H1 (cell line): ENCODE measurements at regions not wholly inside any gene's neighbourhood (a gene's known extent, or its start where the extent isn't known, plus 50 kb on each side); places are given as distances from the start of the nearest gene placed in this dataset.

ENCODE experiments used
- CTCF ChIA-PET: fragments of 300-600 bp; sonication (Branson Sonifier 250); formaldehyde crosslinking; loops from one replicate; lab custom pipeline; 2021; ENCODE audit not compliant: partially characterized antibody; lab: Charles Lee
- POLR2A ChIA-PET: fragments of 300-600 bp; sonication (Branson Sonifier 250); formaldehyde crosslinking; loops from one replicate; lab custom pipeline; 2021; ENCODE audit warnings: inconsistent platforms; ENCODE audit not compliant: partially characterized antibody; lab: Charles Lee
- DNase-seq, 2 experiments: peaks; one replicate each; pipeline versions ENCODE4 v3.0.0 to v3.0.0-alpha.2; 2010 to 2022; ENCODE audit warnings: low spot score in 2 of 2, low read depth in 1 of 2, mixed read lengths in 1 of 2
- FAIRE-seq: peaks from 2 replicates; lab custom pipeline; 2011; peaks lifted over from hg19 to GRCh38; lab: Jason Lieb, UNC
- H2AFZ ChIP-seq: 2 replicates; pipeline ENCODE4 v1.8.1; 2012; ENCODE audit warnings: low read length, inconsistent platforms
- H2AK5ac ChIP-seq: 2 replicates; pipeline ENCODE4 v1.6.1; 2013; ENCODE audit warnings: low read depth, low read length
- H2BK120ac ChIP-seq: replicated peaks from 2 replicates; pipeline ENCODE3; 2013; ENCODE audit warnings: low read depth, low read length, inconsistent platforms
- H2BK12ac ChIP-seq: 2 replicates; pipeline ENCODE4 v1.6.1; 2013; ENCODE audit warnings: low read depth, low read length
- H2BK15ac ChIP-seq: 2 replicates; pipeline ENCODE4 v1.6.1; 2013; ENCODE audit warnings: low read length
- H2BK20ac ChIP-seq: 2 replicates; pipeline ENCODE4 v1.6.1; 2013; ENCODE audit warnings: low read length
- H2BK5ac ChIP-seq: 2 replicates; pipeline ENCODE4 v1.6.1; 2013; ENCODE audit warnings: low read depth, low read length
- H3K14ac ChIP-seq: 2 replicates; pipeline ENCODE4 v1.6.1; 2013; ENCODE audit warnings: inconsistent platforms; ENCODE audit not compliant: insufficient read length
- H3K18ac ChIP-seq: 2 replicates; pipeline ENCODE4 v1.6.1; 2013; ENCODE audit warnings: low read length; ENCODE audit errors: extremely low read depth
- H3K23ac ChIP-seq: 2 replicates; pipeline ENCODE4 v1.6.1; 2013; ENCODE audit warnings: inconsistent platforms; ENCODE audit not compliant: insufficient read length
- H3K23me2 ChIP-seq: 2 replicates; pipeline ENCODE4 v1.6.1; 2013; ENCODE audit warnings: low read depth, low read length
- H3K27ac ChIP-seq: 2 replicates; pipeline ENCODE4 v1.6.1; 2011; ENCODE audit warnings: low read depth, low read length, inconsistent platforms
- H3K27me3 ChIP-seq, 4 experiments: replicated peaks in 1 of 4; 1 replicate in 1 of 4; 2 replicates in 3 of 4; pipeline versions ENCODE4 v1.6.1 to v1.8.1; 2011 to 2013; ENCODE audit warnings: low read length in 3 of 4, mild to moderate bottlenecking in 3 of 4, inconsistent platforms in 2 of 4, mixed read lengths in 2 of 4, moderate library complexity in 1 of 4; ENCODE audit not compliant: control insufficient read depth in 3 of 4, insufficient read depth in 3 of 4; ENCODE audit errors: extremely low read depth in 1 of 4
- H3K36me3 ChIP-seq, 4 experiments: 2 replicates each; pipeline versions ENCODE4 v1.6.1 to v1.8.1; 2011 to 2013; ENCODE audit warnings: mild to moderate bottlenecking in 4 of 4, low read length in 3 of 4, moderate library complexity in 2 of 4, control low read depth in 1 of 4, inconsistent platforms in 1 of 4; ENCODE audit not compliant: insufficient read depth in 4 of 4, control insufficient read depth in 2 of 4
- H3K4ac ChIP-seq: replicated peaks from 2 replicates; pipeline ENCODE3; 2013; ENCODE audit warnings: low read length, low read depth, mixed read lengths, inconsistent platforms; ENCODE audit not compliant: insufficient read length
- H3K4me1 ChIP-seq, 4 experiments: replicated peaks in 1 of 4; 1 replicate in 1 of 4; 2 replicates in 3 of 4; pipeline versions ENCODE4 v1.6.1 to v1.8.1; 2011 to 2013; ENCODE audit warnings: low read length in 3 of 4, inconsistent platforms in 2 of 4, mixed read lengths in 1 of 4; ENCODE audit not compliant: insufficient read depth in 4 of 4, control insufficient read depth in 3 of 4
- H3K4me2 ChIP-seq, 2 experiments: 2 replicates each; pipeline versions ENCODE4 v1.6.1 to v1.8.1; 2011 to 2013; ENCODE audit warnings: low read depth in 2 of 2, low read length in 2 of 2, control low read depth in 1 of 2, inconsistent platforms in 1 of 2, mild to moderate bottlenecking in 1 of 2; ENCODE audit not compliant: insufficient read depth in 1 of 2
- H3K4me3 ChIP-seq, 4 experiments: fragments of 200-600, 300-600 bp in 1 of 4; sonication (generic), shearing (Covaris generic), sonication (Bioruptor Twin) in 1 of 4; 2 replicates each; pipeline versions ENCODE4 v1.5.1 to v1.8.1; 2011 to 2016; ENCODE audit warnings: low read length in 4 of 4, low read depth in 3 of 4, control low read depth in 2 of 4, inconsistent platforms in 2 of 4, mild to moderate bottlenecking in 2 of 4, mixed read lengths in 1 of 4, moderate library complexity in 1 of 4; ENCODE audit not compliant: insufficient read depth in 2 of 4; ENCODE audit errors: extremely low read depth in 1 of 4
- H3K56ac ChIP-seq: replicated peaks from 2 replicates; pipeline ENCODE3; 2013; ENCODE audit warnings: low read depth, mild to moderate bottlenecking, mixed read lengths, low read length, inconsistent platforms; ENCODE audit not compliant: insufficient read length
- H3K79me1 ChIP-seq: 2 replicates; pipeline ENCODE4 v1.6.1; 2013; ENCODE audit warnings: low read depth, low read length, control low read depth
- H3K79me2 ChIP-seq, 2 experiments: 2 replicates each; pipeline versions ENCODE4 v1.6.1 to v1.8.1; 2012 to 2013; ENCODE audit warnings: low read length in 2 of 2, mild to moderate bottlenecking in 2 of 2, inconsistent platforms in 1 of 2; ENCODE audit not compliant: insufficient read depth in 2 of 2, control insufficient read depth in 1 of 2
- H3K9ac ChIP-seq, 4 experiments: replicated peaks in 1 of 4; 1 replicate in 1 of 4; 2 replicates in 3 of 4; pipeline versions ENCODE4 v1.6.1 to v1.8.1; 2011 to 2013; ENCODE audit warnings: low read depth in 3 of 4, low read length in 3 of 4, control low read depth in 2 of 4, mild to moderate bottlenecking in 2 of 4, moderate library complexity in 2 of 4, inconsistent platforms in 1 of 4; ENCODE audit errors: extremely low read depth in 1 of 4
- H3K9me3 ChIP-seq, 2 experiments: 2 replicates each; pipeline versions ENCODE4 v1.6.1 to v1.8.1; 2012 to 2013; ENCODE audit warnings: mild to moderate bottlenecking in 2 of 2, moderate library complexity in 2 of 2, control low read depth in 1 of 2, inconsistent platforms in 1 of 2, low read depth in 1 of 2, low read length in 1 of 2, mixed read lengths in 1 of 2; ENCODE audit not compliant: insufficient read depth in 2 of 2
- H4K20me1 ChIP-seq, 2 experiments: replicated peaks in 1 of 2; 2 replicates each; pipeline versions ENCODE3 to v1.8.1; 2011 to 2013; ENCODE audit warnings: inconsistent platforms in 2 of 2, low read length in 2 of 2, mild to moderate bottlenecking in 1 of 2; ENCODE audit not compliant: insufficient read depth in 2 of 2, control insufficient read depth in 1 of 2
- H4K5ac ChIP-seq: 2 replicates; pipeline ENCODE4 v1.6.1; 2013; ENCODE audit warnings: low read length, low read depth, mixed read lengths, inconsistent platforms; ENCODE audit not compliant: insufficient read length
- H4K8ac ChIP-seq: 2 replicates; pipeline ENCODE4 v1.8.0; 2013; ENCODE audit warnings: mild to moderate bottlenecking, moderate library complexity, low read length, inconsistent platforms; ENCODE audit not compliant: insufficient read depth; ENCODE audit errors: extremely low read depth
- H4K91ac ChIP-seq: replicated peaks from 2 replicates; pipeline ENCODE3; 2013; ENCODE audit warnings: low read length, mixed read lengths, inconsistent platforms; ENCODE audit not compliant: insufficient read length
- KDM1A ChIP-seq: fragments of 200-600, 300-600 bp; sonication (generic); IDR thresholded peaks from 2 replicates; pipeline ENCODE4 v1.7.1; 2016; ENCODE audit warnings: mild to moderate bottlenecking, low read length, borderline replicate concordance
- WGBS, 2 experiments: shearing (Covaris generic) in 1 of 2; methylation state at CpG; one replicate each; pipeline versions ENCODE4 v1.1.6 to v1.1.7; 2013 to 2015; ENCODE audit warnings: low lambda C conversion rate in 2 of 2, mixed read lengths in 2 of 2, inconsistent platforms in 1 of 2, low coverage in 1 of 2, missing lambda C conversion rate in 1 of 2; ENCODE audit not compliant: insufficient replicate concordance in 2 of 2, insufficient coverage in 1 of 2, insufficient read length in 1 of 2; ENCODE audit errors: extremely low coverage in 1 of 2, missing lambda C conversion rate in 1 of 2; 5-methylcytosine and 5-hydroxymethylcytosine counted together

DNA sequence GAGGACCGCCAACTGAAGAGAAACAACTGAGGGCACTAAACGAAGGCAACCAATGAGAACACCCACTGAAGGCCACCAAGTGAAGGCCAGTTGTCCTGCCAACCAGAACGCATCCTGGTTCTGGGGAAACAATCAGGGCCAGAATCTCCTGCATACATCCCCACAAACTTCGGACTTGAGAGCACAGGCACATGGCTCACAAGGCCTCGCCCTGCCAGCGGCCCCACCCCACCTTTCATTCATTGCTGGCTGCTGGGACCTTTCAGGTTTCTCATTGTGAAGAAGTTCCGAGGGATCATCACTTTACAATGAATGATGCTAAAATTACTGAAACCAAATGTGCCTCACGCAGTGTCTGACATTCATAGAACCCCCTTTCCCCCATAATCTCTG lies 79.2 kb upstream of the ABI1 start:
- Histone ChIP-seq H3K27me3 (no peaks in the 10 kb centered on the region), H2AFZ (no peak overlapping the region), H3K36me3 (no peaks in the 10 kb centered on the region), H4K5ac (no peak overlapping the region), H3K79me1 (no peaks in the 10 kb centered on the region), H3K23me2 (no peaks in the 10 kb centered on the region), H3K9ac (no peak overlapping the region), H3K4me3 (no peak overlapping the region), H2BK120ac (no peak overlapping the region), H3K27ac (no peak overlapping the region), H3K4me1 (no peaks in the 10 kb centered on the region; a peak in 1 of 7 replicates), H3K14ac (no peak overlapping the region), H4K91ac (no peak overlapping the region), H2BK12ac (no peak overlapping the region), H3K4ac (no peak overlapping the region), H2AK5ac (no peak overlapping the region), H4K8ac (peak overlapping the region; percentile 89; the same call in 1 of the 2 replicates), H3K9me3 (no peaks in the 10 kb centered on the region), H2BK15ac (no peak overlapping the region), H2BK20ac (no peak overlapping the region), H4K20me1 (peaks cover 0 to 2% of the 10 kb centered on the region in 2 experiments), H3K23ac (no peak overlapping the region), H2BK5ac (no peak overlapping the region), H3K79me2 (no peaks in the 10 kb centered on the region), H3K56ac (no peak overlapping the region), H3K18ac (no peak overlapping the region), H3K4me2 (no peak overlapping the region)
- FAIRE-seq: no peak
- CTCF ChIA-PET: no interaction called here
- POLR2A ChIA-PET: no interaction called here
- 89% methylated on average over 8 of the region's 8 CpGs; no CpG with 5 or more reads in 1 of the 2 experiments for WGBS, 2 experiments
- no peak for DNase-seq
- TF ChIP-seq KDM1A: no peak
